H9 (cell line): ENCODE measurements at regions not wholly inside any gene's neighbourhood (a gene's known extent, or its start where the extent isn't known, plus 50 kb on each side); places are given as distances from the start of the nearest gene placed in this dataset.
A peak's percentile ranks its signal among the peaks of the same experiment; 100 is the strongest.

Source experiments
- DNase-seq: peaks from one replicate; pipeline ENCODE4 v3.0.0-alpha.2; 2017
- H2AFZ ChIP-seq: one replicate; pipeline ENCODE4 v1.6.1; 2013; ENCODE audit warnings: mild to moderate bottlenecking, low read length, control low read depth, moderate library complexity
- H2AK5ac ChIP-seq: 2 replicates; pipeline ENCODE4 v1.6.1; 2013; ENCODE audit warnings: low read length, control low read depth, mixed read lengths; ENCODE audit not compliant: insufficient read length
- H2BK120ac ChIP-seq: one replicate; pipeline ENCODE4 v1.6.1; 2013; ENCODE audit warnings: low read depth, mild to moderate bottlenecking, low read length, control low read depth, inconsistent platforms; ENCODE audit not compliant: poor library complexity, severe bottlenecking
- H2BK12ac ChIP-seq: 2 replicates; pipeline ENCODE4 v1.6.1; 2013; ENCODE audit warnings: low read length, control low read depth, mixed read lengths, low read depth; ENCODE audit not compliant: insufficient read length
- H2BK15ac ChIP-seq: 2 replicates; pipeline ENCODE4 v1.6.1; 2013; ENCODE audit warnings: low read depth, low read length, control low read depth
- H2BK20ac ChIP-seq: one replicate; pipeline ENCODE4 v1.6.1; 2013; ENCODE audit warnings: low read depth, mild to moderate bottlenecking, low read length, control low read depth, inconsistent platforms; ENCODE audit not compliant: poor library complexity, severe bottlenecking
- H2BK5ac ChIP-seq: 2 replicates; pipeline ENCODE4 v1.6.1; 2013; ENCODE audit warnings: low read length, control low read depth, mixed read lengths; ENCODE audit not compliant: insufficient read length
- H3K14ac ChIP-seq: 2 replicates; pipeline ENCODE4 v1.6.1; 2013; ENCODE audit warnings: low read length, control low read depth; ENCODE audit not compliant: insufficient read depth
- H3K18ac ChIP-seq: 2 replicates; pipeline ENCODE4 v1.6.1; 2013; ENCODE audit warnings: low read depth, mild to moderate bottlenecking, mixed read lengths, low read length, control low read depth; ENCODE audit not compliant: insufficient read length
- H3K23ac ChIP-seq: 2 replicates; pipeline ENCODE4 v1.6.1; 2013; ENCODE audit warnings: low read length, control low read depth, mixed read lengths, low read depth; ENCODE audit not compliant: insufficient read length
- H3K23me2 ChIP-seq: 2 replicates; pipeline ENCODE4 v1.6.1; 2013; ENCODE audit warnings: low read depth, mild to moderate bottlenecking, mixed read lengths, low read length, control low read depth; ENCODE audit not compliant: insufficient read length, poor library complexity, severe bottlenecking
- H3K27ac ChIP-seq: 2 replicates; pipeline ENCODE4 v1.5.1; 2013; ENCODE audit warnings: low read length, control low read depth, mixed read lengths, low read depth; ENCODE audit not compliant: insufficient read length
- H3K27me3 ChIP-seq: 2 replicates; pipeline ENCODE4 v1.6.1; 2013; ENCODE audit warnings: low read length, control low read depth, inconsistent platforms; ENCODE audit not compliant: insufficient read depth
- H3K4ac ChIP-seq: 2 replicates; pipeline ENCODE4 v1.6.1; 2013; ENCODE audit warnings: low read depth, mild to moderate bottlenecking, control low read depth, inconsistent platforms, low read length, moderate library complexity
- H3K4me1 ChIP-seq: 2 replicates; pipeline ENCODE4 v1.6.1; 2013; ENCODE audit warnings: low read length, control low read depth, inconsistent platforms; ENCODE audit not compliant: insufficient read depth
- H3K4me2 ChIP-seq: 2 replicates; pipeline ENCODE4 v1.6.1; 2013; ENCODE audit warnings: low read length, control low read depth, mixed read lengths; ENCODE audit not compliant: insufficient read length, insufficient read depth
- H3K56ac ChIP-seq: 2 replicates; pipeline ENCODE4 v1.6.1; 2013; ENCODE audit warnings: low read depth, mild to moderate bottlenecking, mixed read lengths, low read length, control low read depth; ENCODE audit not compliant: insufficient read length
- H3K79me1 ChIP-seq: 2 replicates; pipeline ENCODE4 v1.6.1; 2013; ENCODE audit warnings: low read depth, mild to moderate bottlenecking, moderate library complexity, low read length, control low read depth, inconsistent platforms; ENCODE audit not compliant: insufficient read depth, poor library complexity, severe bottlenecking
- H3K79me2 ChIP-seq: 2 replicates; pipeline ENCODE4 v1.6.1; 2013; ENCODE audit warnings: low read length, control low read depth, inconsistent platforms; ENCODE audit not compliant: insufficient read depth
- H3K9ac ChIP-seq: 2 replicates; pipeline ENCODE4 v1.6.1; 2013; ENCODE audit warnings: low read length, control low read depth, mixed read lengths; ENCODE audit not compliant: insufficient read length; ENCODE audit errors: extremely low read depth
- H3K9me3 ChIP-seq: one replicate; pipeline ENCODE4 v1.6.1; 2013; ENCODE audit warnings: low read depth, low read length, inconsistent platforms; ENCODE audit not compliant: control insufficient read depth
- H3T11ph ChIP-seq: one replicate; pipeline ENCODE4 v1.6.1; 2013; ENCODE audit warnings: mild to moderate bottlenecking, low read length, control low read depth, inconsistent platforms
- H4K20me1 ChIP-seq: one replicate; pipeline ENCODE4 v1.6.1; 2013; ENCODE audit not compliant: control insufficient read depth, insufficient read length, insufficient read depth
- H4K5ac ChIP-seq: 2 replicates; pipeline ENCODE4 v1.6.1; 2013; ENCODE audit warnings: low read depth, mild to moderate bottlenecking, mixed read lengths, low read length, control low read depth; ENCODE audit not compliant: insufficient read length
- H4K8ac ChIP-seq: replicated peaks from 2 replicates; pipeline ENCODE4 v1.6.1; 2013; ENCODE audit warnings: low read length, control low read depth, mixed read lengths, low read depth; ENCODE audit not compliant: insufficient read length
- H4K91ac ChIP-seq: 2 replicates; pipeline ENCODE4 v1.6.1; 2013; ENCODE audit warnings: low read depth, mild to moderate bottlenecking, moderate library complexity, mixed read lengths, low read length, control low read depth; ENCODE audit not compliant: insufficient read length
- H3K27ac Mint-ChIP-seq, 3 experiments: 2 replicates in 2 of 3; 3 replicates in 1 of 3; pipeline ENCODE4 v1.8.0; 2020 to 2021; ENCODE audit warnings: mixed read lengths in 3 of 3, mild to moderate bottlenecking in 1 of 3, moderate library complexity in 1 of 3
- H3K27me3 Mint-ChIP-seq: 2 replicates; pipeline ENCODE4 v1.8.0; 2021; ENCODE audit warnings: low read depth, mild to moderate bottlenecking, moderate library complexity, mixed read lengths
- H3K36me3 Mint-ChIP-seq, 3 experiments: 2 replicates in 2 of 3; 3 replicates in 1 of 3; pipeline ENCODE4 v1.8.0; 2020 to 2021; ENCODE audit warnings: low read depth in 3 of 3, mixed read lengths in 3 of 3; ENCODE audit not compliant: insufficient read depth in 1 of 3
- H3K4me1 Mint-ChIP-seq, 2 experiments: 2 replicates each; pipeline ENCODE4 v1.8.0; 2020; ENCODE audit warnings: mixed read lengths in 2 of 2
- H3K4me3 Mint-ChIP-seq, 2 experiments: 2 replicates in 1 of 2; 3 replicates in 1 of 2; pipeline ENCODE4 v1.8.0; 2020 to 2021; ENCODE audit warnings: mild to moderate bottlenecking in 2 of 2, mixed read lengths in 2 of 2, moderate library complexity in 1 of 2
- H3K9me3 Mint-ChIP-seq, 2 experiments: 2 replicates in 1 of 2; 3 replicates in 1 of 2; pipeline ENCODE4 v1.8.0; 2020; ENCODE audit warnings: mild to moderate bottlenecking in 2 of 2, mixed read lengths in 2 of 2, moderate library complexity in 1 of 2
- WGBS: extraction: QIAGEN DNeasy Blood & Tissue Kit; methylation state at CpG from one replicate; pipeline ENCODE4 v1.1.7; 2013; ENCODE audit warnings: missing lambda C conversion rate, low lambda C conversion rate, mixed read lengths; ENCODE audit not compliant: insufficient read length; ENCODE audit errors: extremely low coverage; 5-methylcytosine and 5-hydroxymethylcytosine counted together
- TF ChIP-seq, protein P1 (sequence below): fragments of 200-600 bp; sonication (generic); conservative IDR thresholded peaks from 3 replicates; pipeline ENCODE4 v1.8.0; 2021; ENCODE audit warnings: antibody characterized with exemption, mild to moderate bottlenecking

DNA sequence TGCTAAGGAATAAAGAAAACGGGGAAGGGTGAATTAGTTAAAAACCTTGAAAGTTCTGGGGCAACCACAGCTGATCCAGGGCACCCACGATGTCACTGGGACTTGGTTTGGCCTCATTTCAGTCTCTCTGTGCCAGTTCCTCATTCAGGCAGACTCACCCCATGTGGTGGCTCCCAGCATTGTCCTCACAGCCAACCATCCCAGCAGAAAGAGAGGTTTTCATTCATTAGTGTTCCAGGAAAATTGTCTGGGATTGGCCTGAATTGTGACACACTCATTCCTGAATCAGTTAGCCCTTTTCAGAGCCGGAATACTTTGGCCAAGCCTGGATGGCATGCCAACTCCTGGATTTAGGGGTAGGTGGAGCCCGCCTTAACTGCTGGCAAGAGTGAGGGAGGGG, 367.7 kb downstream of the PRDM2 start:
- Histone ChIP-seq H3K23me2 (no peaks in the 10 kb centered on the region), H3K23ac (no peak overlapping the region), H3K56ac (no peak overlapping the region), H3K14ac (no peak overlapping the region), H3K79me2 (no peaks in the 10 kb centered on the region), H3K27me3 (no peaks in the 10 kb centered on the region), H3K4ac (no peak overlapping the region), H3K4me2 (no peak overlapping the region), H2BK12ac (no peak overlapping the region), H4K20me1 (no peaks in the 10 kb centered on the region), H4K5ac (no peak overlapping the region), H3K4me1 (no peaks in the 10 kb centered on the region), H2AK5ac (no peak overlapping the region), H3K9me3 (no peaks in the 10 kb centered on the region), H3K9ac (no peak overlapping the region), H4K8ac (no peak overlapping the region), H2BK120ac (no peak overlapping the region), H3T11ph (no peak overlapping the region), H4K91ac (no peak overlapping the region), H3K79me1 (no peaks in the 10 kb centered on the region), H3K18ac (no peak overlapping the region), H2BK15ac (no peak overlapping the region), H2AFZ (no peak overlapping the region), H2BK20ac (no peak overlapping the region), H2BK5ac (no peak overlapping the region), H3K27ac (no peak overlapping the region)
- Mint-ChIP-seq H3K36me3 (no peaks in the 10 kb centered on the region), H3K27me3 (peaks cover 1% of the 10 kb centered on the region), H3K4me1 (peaks cover 7 to 11% of the 10 kb centered on the region in 2 experiments), H3K27ac (peak overlapping the region in 1 of 3 experiments; percentile 76; a peak in 1 of 7 replicates), H3K9me3 (no peaks in the 10 kb centered on the region), H3K4me3 (no peak overlapping the region)
- TF ChIP-seq, protein P1, sequence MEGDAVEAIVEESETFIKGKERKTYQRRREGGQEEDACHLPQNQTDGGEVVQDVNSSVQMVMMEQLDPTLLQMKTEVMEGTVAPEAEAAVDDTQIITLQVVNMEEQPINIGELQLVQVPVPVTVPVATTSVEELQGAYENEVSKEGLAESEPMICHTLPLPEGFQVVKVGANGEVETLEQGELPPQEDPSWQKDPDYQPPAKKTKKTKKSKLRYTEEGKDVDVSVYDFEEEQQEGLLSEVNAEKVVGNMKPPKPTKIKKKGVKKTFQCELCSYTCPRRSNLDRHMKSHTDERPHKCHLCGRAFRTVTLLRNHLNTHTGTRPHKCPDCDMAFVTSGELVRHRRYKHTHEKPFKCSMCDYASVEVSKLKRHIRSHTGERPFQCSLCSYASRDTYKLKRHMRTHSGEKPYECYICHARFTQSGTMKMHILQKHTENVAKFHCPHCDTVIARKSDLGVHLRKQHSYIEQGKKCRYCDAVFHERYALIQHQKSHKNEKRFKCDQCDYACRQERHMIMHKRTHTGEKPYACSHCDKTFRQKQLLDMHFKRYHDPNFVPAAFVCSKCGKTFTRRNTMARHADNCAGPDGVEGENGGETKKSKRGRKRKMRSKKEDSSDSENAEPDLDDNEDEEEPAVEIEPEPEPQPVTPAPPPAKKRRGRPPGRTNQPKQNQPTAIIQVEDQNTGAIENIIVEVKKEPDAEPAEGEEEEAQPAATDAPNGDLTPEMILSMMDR = no peak
- DNase-seq = no peak
- WGBS = no CpG with 5 or more reads among the region's 4 CpGs
